CD4-positive, alpha-beta T cell (primary cell): ENCODE measurements at regions not wholly inside any gene's neighbourhood (a gene's known extent, or its start where the extent isn't known, plus 50 kb on each side); places are given as distances from the start of the nearest gene placed in this dataset.

Experiments
- ATAC-seq: fragments of 200-7000 bp; cut with Tn5 transposase; one replicate; pipeline ENCODE4 v1.10.0; 2022; ENCODE audit warnings: mild to moderate bottlenecking; ENCODE audit not compliant: poor library complexity
- CTCF ChIA-PET: fragments of 350-600 bp; sonication (Branson Sonifier 250); formaldehyde crosslinking; loops from one replicate; lab custom pipeline; 2021; ENCODE audit warnings: antibody characterized with exemption, inconsistent platforms; lab: Charles Lee
- POLR2A ChIA-PET: fragments of 350-600 bp; sonication (Branson Sonifier 250); formaldehyde crosslinking; loops from one replicate; lab custom pipeline; 2021; ENCODE audit warnings: antibody characterized with exemption, inconsistent platforms; lab: Charles Lee
- DNase-seq, 14 experiments: peaks; one replicate each; pipeline ENCODE4 v3.0.0-alpha.2; 2013 to 2020; ENCODE audit warnings: mixed read lengths in 2 of 14
- H3K27ac ChIP-seq, 2 donors: one replicate each; pipeline versions ENCODE4 v1.5.1 to v1.7.0; 2013; ENCODE audit warnings: low read length in 2 of 2, low read depth in 1 of 2, mild to moderate bottlenecking in 1 of 2
- H3K27me3 ChIP-seq, 2 experiments: 1 replicate in 1 of 2; 2 replicates in 1 of 2; pipeline versions ENCODE4 v1.6.1 to v1.7.0; 2013; ENCODE audit warnings: low read length in 2 of 2, control low read depth in 1 of 2, mild to moderate bottlenecking in 1 of 2, moderate library complexity in 1 of 2; ENCODE audit not compliant: insufficient read depth in 2 of 2, control insufficient read depth in 1 of 2
- H3K36me3 ChIP-seq: one replicate; pipeline ENCODE4 v1.6.1; 2013; ENCODE audit warnings: low read length, control low read depth; ENCODE audit not compliant: insufficient read depth
- H3K4me1 ChIP-seq: one replicate; pipeline ENCODE4 v1.6.1; 2013; ENCODE audit warnings: low read length, control low read depth; ENCODE audit not compliant: insufficient read depth
- H3K4me3 ChIP-seq: one replicate; pipeline ENCODE4 v1.5.1; 2013; ENCODE audit warnings: mild to moderate bottlenecking, low read length, moderate library complexity
- H3K9me3 ChIP-seq, 2 experiments: 1 replicate in 1 of 2; 2 replicates in 1 of 2; pipeline versions ENCODE4 v1.6.1 to v1.7.0; 2013; ENCODE audit warnings: low read length in 2 of 2, mild to moderate bottlenecking in 2 of 2, control low read depth in 1 of 2, moderate library complexity in 1 of 2; ENCODE audit not compliant: control insufficient read depth in 1 of 2, insufficient read depth in 1 of 2
- H3K27ac Mint-ChIP-seq: one replicate; pipeline ENCODE4 v1.8.0; 2020; ENCODE audit warnings: mixed read lengths
- H3K27me3 Mint-ChIP-seq: one replicate; pipeline ENCODE4 v1.8.0; 2021; ENCODE audit warnings: mixed read lengths
- H3K36me3 Mint-ChIP-seq: one replicate; pipeline ENCODE4 v1.8.0; 2021; ENCODE audit warnings: low read depth, mixed read lengths
- H3K4me1 Mint-ChIP-seq: one replicate; pipeline ENCODE4 v1.8.0; 2021; ENCODE audit warnings: low read depth, mixed read lengths
- H3K4me3 Mint-ChIP-seq: one replicate; pipeline ENCODE4 v1.8.0; 2020; ENCODE audit warnings: mild to moderate bottlenecking, mixed read lengths
- H3K9me3 Mint-ChIP-seq: one replicate; pipeline ENCODE4 v1.8.0; 2020; ENCODE audit warnings: mixed read lengths
- intact Hi-C, 2 experiments: fragments of 100-400 bp; cut with DNase I in 1 of 2; cut with micrococcal nuclease in 1 of 2; formaldehyde crosslinking; loops; one replicate each; pipeline versions ENCODE4 v1.15.1 to v1.9.0; 2023 to 2025; cut with DNase I, micrococcal nuclease
- TF ChIP-seq, protein P1 (sequence below): fragments of 200-600 bp; IDR thresholded peaks from one replicate; pipeline ENCODE4 v1.8.0; 2022; ENCODE audit warnings: antibody characterized with exemption, mild to moderate bottlenecking

DNA sequence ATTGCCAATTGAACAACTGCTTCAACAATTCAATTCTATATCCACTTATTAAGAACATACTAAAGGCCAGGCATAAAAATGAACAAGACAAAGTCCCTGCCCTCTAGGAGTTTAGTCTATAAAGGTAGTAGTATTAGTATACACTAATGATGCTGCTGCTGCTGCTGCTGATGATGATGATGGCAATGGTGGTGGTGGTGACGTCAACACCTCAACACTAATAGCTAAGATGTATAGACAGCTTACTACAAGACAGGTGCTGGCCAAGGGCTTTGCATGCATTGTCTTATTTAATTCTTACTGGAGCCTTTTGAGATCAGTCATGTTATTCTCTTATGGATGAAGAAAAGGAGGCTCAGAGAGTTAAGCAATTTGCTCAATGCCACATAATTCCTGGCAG, 164.4 kb upstream of the ASIC2 start:
- peaks cover 0 to 4% of the 10 kb centered on the region in 2 experiments for H3K27me3 ChIP-seq
- TF ChIP-seq, protein P1, sequence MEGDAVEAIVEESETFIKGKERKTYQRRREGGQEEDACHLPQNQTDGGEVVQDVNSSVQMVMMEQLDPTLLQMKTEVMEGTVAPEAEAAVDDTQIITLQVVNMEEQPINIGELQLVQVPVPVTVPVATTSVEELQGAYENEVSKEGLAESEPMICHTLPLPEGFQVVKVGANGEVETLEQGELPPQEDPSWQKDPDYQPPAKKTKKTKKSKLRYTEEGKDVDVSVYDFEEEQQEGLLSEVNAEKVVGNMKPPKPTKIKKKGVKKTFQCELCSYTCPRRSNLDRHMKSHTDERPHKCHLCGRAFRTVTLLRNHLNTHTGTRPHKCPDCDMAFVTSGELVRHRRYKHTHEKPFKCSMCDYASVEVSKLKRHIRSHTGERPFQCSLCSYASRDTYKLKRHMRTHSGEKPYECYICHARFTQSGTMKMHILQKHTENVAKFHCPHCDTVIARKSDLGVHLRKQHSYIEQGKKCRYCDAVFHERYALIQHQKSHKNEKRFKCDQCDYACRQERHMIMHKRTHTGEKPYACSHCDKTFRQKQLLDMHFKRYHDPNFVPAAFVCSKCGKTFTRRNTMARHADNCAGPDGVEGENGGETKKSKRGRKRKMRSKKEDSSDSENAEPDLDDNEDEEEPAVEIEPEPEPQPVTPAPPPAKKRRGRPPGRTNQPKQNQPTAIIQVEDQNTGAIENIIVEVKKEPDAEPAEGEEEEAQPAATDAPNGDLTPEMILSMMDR, result no peak
- DNase-seq (no peak), ATAC-seq (no peak)
- H3K4me1 ChIP-seq, result no peaks in the 10 kb centered on the region
- no peaks in the 10 kb centered on the region for H3K9me3 ChIP-seq
- H3K36me3 Mint-ChIP-seq, result no peaks in the 10 kb centered on the region
- H3K4me1 Mint-ChIP-seq, result no peaks in the 10 kb centered on the region
- CTCF ChIA-PET, result no interaction called here
- H3K27ac Mint-ChIP-seq, result no peak overlapping the region
- no peak overlapping the region for H3K4me3 Mint-ChIP-seq
- H3K27me3 Mint-ChIP-seq, result peaks cover 59% of the 10 kb centered on the region
- no peaks in the 10 kb centered on the region for H3K9me3 Mint-ChIP-seq
- POLR2A ChIA-PET, result no interaction called here
- intact Hi-C loops, result no loop called here
- H3K36me3 ChIP-seq, result no peaks in the 10 kb centered on the region
- no peak overlapping the region for H3K4me3 ChIP-seq
- no peak overlapping the region for H3K27ac ChIP-seq

DNA sequence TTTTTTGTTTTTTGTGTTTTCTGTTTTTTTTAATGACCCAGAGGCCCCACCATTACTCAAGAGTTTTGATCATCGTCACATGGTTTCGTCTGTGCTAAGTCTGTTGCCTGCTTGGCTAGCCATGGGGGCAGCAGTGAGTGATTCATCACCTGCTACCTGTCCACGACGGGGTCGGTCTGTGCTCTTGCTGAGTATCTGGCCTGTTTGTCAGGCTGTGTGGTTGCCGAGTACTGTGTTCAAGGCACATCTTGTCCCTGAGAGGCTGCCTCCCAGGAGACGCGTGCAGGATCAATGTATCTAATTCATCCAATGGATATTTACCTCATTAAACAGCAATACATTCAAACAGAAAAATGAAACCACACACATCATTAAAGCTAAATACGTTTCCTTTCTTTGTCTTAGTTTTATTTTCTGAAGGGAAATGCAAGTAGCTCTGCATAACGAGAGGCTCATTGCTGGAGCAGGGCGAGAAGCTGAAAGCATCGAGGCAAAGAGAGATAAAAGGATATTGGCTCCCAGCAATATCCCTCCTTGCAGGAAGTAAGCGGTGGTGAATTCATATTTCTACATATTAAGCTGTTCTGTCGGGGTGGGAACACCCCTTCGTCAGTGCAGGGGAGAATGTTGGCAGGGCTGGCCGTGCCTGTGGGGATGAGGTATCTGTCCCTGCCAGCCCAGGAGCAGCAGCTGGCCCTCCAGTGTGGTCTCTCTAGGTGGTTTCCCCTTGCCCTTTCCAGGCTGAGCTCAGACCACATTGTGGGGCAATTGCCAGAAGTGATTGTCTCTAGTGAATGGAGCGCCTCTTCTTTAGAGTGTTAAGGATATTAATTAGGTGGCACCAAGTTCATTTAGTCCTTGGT, 166.2 kb upstream of the ASIC2 start:
- H3K4me3 ChIP-seq, result no peak overlapping the region
- ChIA-PET CTCF (no interaction called here), POLR2A (no interaction called here)
- Mint-ChIP-seq H3K27me3 (peaks cover 58% of the 10 kb centered on the region), H3K27ac (no peak overlapping the region), H3K4me1 (no peaks in the 10 kb centered on the region), H3K4me3 (no peak overlapping the region), H3K36me3 (no peaks in the 10 kb centered on the region), H3K9me3 (no peaks in the 10 kb centered on the region)
- peaks cover 0 to 4% of the 10 kb centered on the region in 2 experiments for H3K27me3 ChIP-seq
- TF ChIP-seq, protein P1, result no peak
- intact Hi-C loops, result no loop called here
- no peak overlapping the region for H3K27ac ChIP-seq
- H3K4me1 ChIP-seq, result no peaks in the 10 kb centered on the region
- no peaks in the 10 kb centered on the region for H3K9me3 ChIP-seq
- H3K36me3 ChIP-seq, result no peaks in the 10 kb centered on the region
- ATAC-seq, result no peak
- DNase-seq, result no peak

- intact Hi-C loops, result no loop called here
- Mint-ChIP-seq H3K4me3 (no peak overlapping the region), H3K27me3 (peaks cover 52% of the 10 kb centered on the region), H3K27ac (no peak overlapping the region), H3K4me1 (no peaks in the 10 kb centered on the region), H3K36me3 (no peaks in the 10 kb centered on the region), H3K9me3 (no peaks in the 10 kb centered on the region)
- DNase-seq (no peak), ATAC-seq (no peak)
- no peaks in the 10 kb centered on the region for H3K36me3 ChIP-seq
- H3K9me3 ChIP-seq, result no peaks in the 10 kb centered on the region
- H3K4me3 ChIP-seq, result no peak overlapping the region
- H3K27me3 ChIP-seq, result no peaks in the 10 kb centered on the region
- H3K27ac ChIP-seq, result no peak overlapping the region
- TF ChIP-seq, protein P1, result no peak
- H3K4me1 ChIP-seq, result no peaks in the 10 kb centered on the region
- CTCF ChIA-PET, result no interaction called here
- POLR2A ChIA-PET, result no interaction called here
These were observed 167.8 kb upstream of the ASIC2 start for GRCh38 chr17:33460781-33461450.
